Activated T-helper 17 cell treated with anti-CD3 and anti-CD28 coated beads, Interleukin-2, amount 50 U/mL, for 72 hours (primary cell): ENCODE measurements at regions not wholly inside any gene's neighbourhood (a gene's known extent, or its start where the extent isn't known, plus 50 kb on each side); places are given as distances from the start of the nearest gene placed in this dataset.

Source experiments
- ATAC-seq: fragments of 150-1000 bp; cut with Tn5 transposase; replicated peaks from 2 replicates; pipeline ENCODE4 v1.10.0; 2021; ENCODE audit warnings: mild to moderate bottlenecking, moderate library complexity
- H3K27ac Mint-ChIP-seq: one replicate; pipeline ENCODE4 v1.8.0; 2022; ENCODE audit warnings: mixed read lengths
- H3K27me3 Mint-ChIP-seq: one replicate; pipeline ENCODE4 v1.8.0; 2022; ENCODE audit warnings: mixed read lengths
- H3K36me3 Mint-ChIP-seq: one replicate; pipeline ENCODE4 v1.8.0; 2022; ENCODE audit warnings: low read depth, mild to moderate bottlenecking, mixed read lengths
- H3K4me1 Mint-ChIP-seq: one replicate; pipeline ENCODE4 v1.8.0; 2022; ENCODE audit warnings: mixed read lengths
- H3K4me3 Mint-ChIP-seq: one replicate; pipeline ENCODE4 v1.8.0; 2022; ENCODE audit warnings: mild to moderate bottlenecking, mixed read lengths
- H3K9me3 Mint-ChIP-seq: one replicate; pipeline ENCODE4 v1.8.0; 2022; ENCODE audit warnings: mixed read lengths

DNA sequence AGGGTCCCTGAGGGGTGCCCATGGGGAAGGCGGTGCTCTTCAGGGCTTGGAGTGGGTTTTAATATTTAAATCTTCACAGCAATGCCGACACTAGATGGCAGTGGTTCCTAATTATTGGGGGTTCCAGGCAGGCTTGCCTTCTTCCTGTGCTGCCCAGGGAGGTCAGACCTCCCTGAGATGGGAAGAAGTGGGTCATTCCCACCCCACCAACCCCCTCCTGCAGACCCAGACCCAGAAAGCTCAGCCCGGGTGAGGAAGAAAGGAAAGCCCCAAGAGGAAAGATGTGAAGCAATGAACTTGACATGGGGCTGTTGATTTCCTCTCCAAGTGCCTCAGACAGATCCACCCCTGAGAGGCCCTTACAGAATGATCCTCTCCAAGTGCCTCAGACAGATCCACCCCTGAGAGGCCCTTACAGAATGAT is 85.1 kb upstream of the LANCL2 start:
- peak overlapping the region; percentile 8 for H3K27ac Mint-ChIP-seq
- H3K4me3 Mint-ChIP-seq = no peak overlapping the region
- peaks cover 5% of the 10 kb centered on the region for H3K4me1 Mint-ChIP-seq
- H3K27me3 Mint-ChIP-seq = no peaks in the 10 kb centered on the region
- ATAC-seq = peak; percentile 81
- H3K36me3 Mint-ChIP-seq = no peaks in the 10 kb centered on the region
- H3K9me3 Mint-ChIP-seq = no peaks in the 10 kb centered on the region

DNA sequence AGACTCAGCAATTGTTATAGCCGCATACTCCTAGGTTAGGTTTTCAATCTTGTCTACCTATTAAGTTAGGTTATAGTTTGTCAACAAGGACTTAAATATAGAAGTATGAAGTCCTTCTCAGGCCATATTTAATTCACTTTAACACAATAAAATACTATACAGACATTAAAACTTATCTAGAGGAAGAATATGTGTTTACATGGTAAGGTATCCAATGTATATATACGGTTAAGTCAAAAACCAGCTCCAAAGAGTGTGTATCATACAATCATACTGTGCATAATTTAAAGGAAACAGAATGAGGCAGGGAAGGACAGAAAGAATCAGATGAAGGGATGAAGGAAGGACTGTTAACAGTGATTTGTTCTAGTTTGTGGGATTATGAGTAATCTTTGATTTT is 79.5 kb upstream of the LANCL2 start:
- Mint-ChIP-seq H3K4me3 (no peak overlapping the region), H3K27me3 (no peaks in the 10 kb centered on the region), H3K4me1 (no peaks in the 10 kb centered on the region), H3K27ac (no peak overlapping the region), H3K36me3 (no peaks in the 10 kb centered on the region), H3K9me3 (no peaks in the 10 kb centered on the region)
- ATAC-seq = no peak

DNA sequence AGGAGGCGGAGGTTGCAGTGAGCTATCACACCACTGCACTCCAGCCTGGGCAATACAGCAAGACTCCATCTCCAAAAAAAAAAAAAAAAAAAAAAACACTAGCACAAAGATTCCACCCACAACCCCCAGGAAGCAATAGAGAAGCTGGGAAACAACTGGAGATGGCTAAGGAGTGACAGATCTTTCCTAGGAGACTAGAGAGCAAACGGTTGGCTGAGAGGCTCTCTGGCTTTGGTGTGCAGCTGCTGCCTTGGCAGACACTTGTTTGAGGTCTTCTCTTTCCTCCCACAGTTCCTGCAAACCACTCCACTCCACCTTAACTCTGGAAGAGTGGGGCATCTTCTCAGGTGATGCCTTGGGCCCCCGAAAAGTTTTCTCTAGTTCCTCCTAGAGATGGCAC is 78.5 kb upstream of the LANCL2 start:
- Mint-ChIP-seq H3K4me3 (no peak overlapping the region), H3K27ac (no peak overlapping the region), H3K27me3 (no peaks in the 10 kb centered on the region), H3K9me3 (no peaks in the 10 kb centered on the region), H3K36me3 (no peaks in the 10 kb centered on the region), H3K4me1 (no peaks in the 10 kb centered on the region)
- no peak for ATAC-seq

DNA sequence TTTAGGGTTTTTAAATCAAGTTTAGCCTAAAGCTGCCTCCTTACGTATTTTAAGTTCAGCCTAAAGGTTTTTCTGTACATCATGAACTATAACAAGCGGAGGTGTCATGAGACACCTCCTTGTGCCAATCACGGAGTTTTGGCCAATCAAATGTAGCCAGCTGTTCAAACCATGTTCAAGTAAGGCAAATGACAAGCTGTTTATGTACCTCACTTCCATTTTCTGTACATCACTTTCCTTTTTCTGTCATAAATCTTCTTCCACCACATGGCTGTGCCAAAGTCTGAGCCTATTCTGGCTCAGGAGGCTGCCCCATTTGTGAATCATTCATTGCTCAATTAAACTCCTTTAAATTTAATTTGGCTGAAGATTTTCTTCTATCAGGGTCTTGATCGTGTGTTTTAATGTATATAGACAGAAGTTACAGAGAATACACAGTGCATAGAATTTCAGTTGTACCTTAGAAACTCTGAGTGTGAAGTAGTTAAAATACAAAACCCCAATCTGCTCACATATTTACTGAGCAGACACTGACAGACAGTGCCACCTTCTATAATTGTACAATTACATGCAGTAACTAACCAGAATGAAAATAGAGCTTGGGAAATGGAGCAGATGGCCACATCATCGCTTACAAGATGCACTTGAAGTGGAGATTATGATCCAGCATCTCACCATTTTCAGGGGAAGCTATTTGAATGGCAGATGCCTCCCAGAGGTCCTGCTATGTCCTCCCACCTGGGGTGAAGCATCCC is 76.9 kb upstream of the LANCL2 start:
- Mint-ChIP-seq H3K27ac (no peak overlapping the region), H3K4me3 (no peak overlapping the region), H3K9me3 (no peaks in the 10 kb centered on the region), H3K4me1 (no peaks in the 10 kb centered on the region), H3K36me3 (no peaks in the 10 kb centered on the region), H3K27me3 (peaks cover 6% of the 10 kb centered on the region)
- ATAC-seq = no peak

DNA sequence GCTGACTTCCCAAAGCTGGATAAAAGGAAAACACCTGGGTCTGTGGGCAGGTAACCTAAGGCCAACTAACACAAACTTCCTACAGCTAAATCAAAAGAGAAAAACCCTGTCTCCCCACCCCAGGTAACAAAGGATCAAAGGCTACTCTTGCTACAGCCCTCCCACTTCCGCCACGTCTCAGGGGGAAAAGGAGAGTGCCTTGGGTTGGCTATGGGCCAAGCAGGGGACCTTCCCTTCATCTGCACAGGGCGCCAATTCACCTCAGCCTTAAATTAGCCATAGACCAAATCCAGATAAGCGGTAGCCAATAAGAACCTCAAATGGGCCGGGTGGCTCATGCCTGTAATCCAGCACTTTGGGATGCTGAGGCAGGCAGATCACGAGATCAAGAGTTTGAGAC is 69.1 kb upstream of the LANCL2 start:
- ATAC-seq = no peak
- Mint-ChIP-seq H3K27me3 (peaks cover 17% of the 10 kb centered on the region), H3K36me3 (no peaks in the 10 kb centered on the region), H3K27ac (no peak overlapping the region), H3K4me1 (no peaks in the 10 kb centered on the region), H3K9me3 (no peaks in the 10 kb centered on the region), H3K4me3 (no peak overlapping the region)

DNA sequence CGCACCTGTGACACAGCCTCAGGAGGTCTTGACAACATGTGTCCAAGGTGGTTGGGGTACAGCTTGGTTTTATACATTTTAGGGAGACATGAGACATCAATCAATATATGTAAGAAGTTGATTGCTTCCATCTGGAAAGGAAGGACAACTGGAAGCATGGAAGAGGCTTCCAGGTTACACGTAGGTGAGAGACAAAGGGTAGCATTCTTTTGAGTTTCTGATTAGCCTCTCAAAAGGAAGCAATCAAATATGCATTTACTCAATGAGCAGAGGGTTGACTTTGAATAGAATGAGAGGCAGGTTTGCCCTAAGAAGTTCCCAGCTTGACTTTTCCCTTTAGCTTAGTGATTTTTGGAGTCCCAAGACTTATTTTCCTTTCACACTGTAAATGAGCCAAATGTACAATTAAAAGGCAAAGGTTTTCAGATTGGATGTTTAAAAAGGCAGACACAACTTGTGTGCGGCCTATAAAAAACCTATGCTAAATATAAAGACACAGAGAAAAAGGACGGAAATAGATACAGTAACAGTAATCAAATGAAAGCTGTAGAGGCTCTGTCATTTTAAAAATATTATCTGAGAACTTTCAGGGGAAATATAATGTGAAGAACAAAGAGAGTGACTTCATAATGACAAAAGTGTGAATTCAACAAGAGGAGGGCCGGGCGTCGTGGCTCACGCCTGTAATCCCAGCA is 65.7 kb upstream of the LANCL2 start:
- no peaks in the 10 kb centered on the region for H3K36me3 Mint-ChIP-seq
- peaks cover 19% of the 10 kb centered on the region for H3K27me3 Mint-ChIP-seq
- H3K4me1 Mint-ChIP-seq = no peaks in the 10 kb centered on the region
- ATAC-seq = no peak
- no peak overlapping the region for H3K27ac Mint-ChIP-seq
- H3K9me3 Mint-ChIP-seq = no peaks in the 10 kb centered on the region
- no peak overlapping the region for H3K4me3 Mint-ChIP-seq

DNA sequence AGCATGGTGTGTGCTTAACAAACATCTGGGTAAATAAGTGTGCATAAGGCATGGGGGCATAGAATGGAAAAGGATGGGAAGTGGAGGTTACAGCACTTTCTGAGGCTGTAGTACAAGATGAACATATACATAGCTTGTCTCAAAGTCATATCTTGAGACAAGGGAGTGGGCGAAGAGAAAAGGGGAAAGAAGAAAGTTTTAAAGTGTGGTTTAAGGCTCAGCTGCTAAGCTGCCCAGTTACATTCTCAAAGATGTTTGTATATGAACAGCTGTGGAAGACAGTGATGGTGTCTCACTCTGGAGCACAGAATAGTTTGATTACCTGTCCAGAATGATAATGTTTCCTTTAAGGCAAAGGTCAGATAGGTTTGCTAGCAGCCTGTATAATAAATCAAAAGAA is 61.9 kb upstream of the LANCL2 start:
- Mint-ChIP-seq H3K27ac (no peak overlapping the region), H3K4me3 (no peak overlapping the region), H3K36me3 (no peaks in the 10 kb centered on the region), H3K27me3 (peaks cover 19% of the 10 kb centered on the region), H3K4me1 (peaks cover under 1% of the 10 kb centered on the region), H3K9me3 (no peaks in the 10 kb centered on the region)
- ATAC-seq = no peak

DNA sequence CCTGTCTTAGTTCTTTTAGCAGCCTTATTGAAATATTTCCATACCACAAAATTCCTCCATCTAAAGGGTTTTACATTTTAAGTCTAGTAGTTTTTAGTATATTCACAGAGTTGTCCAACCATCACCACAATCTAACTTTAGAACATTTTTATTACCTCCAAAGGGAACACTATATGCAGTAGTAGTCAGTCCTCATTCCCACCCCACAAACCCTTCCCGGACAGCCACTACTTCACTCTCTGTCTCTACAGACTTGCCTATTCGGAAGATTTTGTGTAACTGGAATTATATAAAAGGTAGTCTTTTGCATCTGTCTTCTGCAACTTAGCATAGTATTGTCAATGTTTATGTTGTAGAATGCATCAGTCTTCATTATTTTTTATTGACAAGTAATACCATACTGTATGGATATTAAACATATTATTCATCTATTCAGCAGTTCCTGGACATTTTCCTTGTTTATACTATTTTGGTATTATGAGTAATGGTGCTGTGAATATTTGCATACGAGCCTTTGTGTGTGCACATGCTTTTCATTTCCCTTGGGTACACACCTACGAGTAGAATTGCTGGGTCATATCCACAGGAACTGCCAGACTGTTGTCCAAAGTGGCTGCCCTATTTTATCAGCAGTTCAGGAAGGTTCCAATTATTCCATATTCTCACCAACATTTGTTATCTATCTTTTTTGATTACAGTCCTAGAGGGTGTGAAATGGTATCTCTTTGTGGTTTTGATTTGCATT is 60.9 kb upstream of the LANCL2 start:
- Mint-ChIP-seq H3K27ac (no peak overlapping the region), H3K4me1 (peaks cover 11% of the 10 kb centered on the region), H3K27me3 (peaks cover 19% of the 10 kb centered on the region), H3K36me3 (peaks cover 5% of the 10 kb centered on the region), H3K4me3 (no peak overlapping the region), H3K9me3 (no peaks in the 10 kb centered on the region)
- no peak for ATAC-seq

DNA sequence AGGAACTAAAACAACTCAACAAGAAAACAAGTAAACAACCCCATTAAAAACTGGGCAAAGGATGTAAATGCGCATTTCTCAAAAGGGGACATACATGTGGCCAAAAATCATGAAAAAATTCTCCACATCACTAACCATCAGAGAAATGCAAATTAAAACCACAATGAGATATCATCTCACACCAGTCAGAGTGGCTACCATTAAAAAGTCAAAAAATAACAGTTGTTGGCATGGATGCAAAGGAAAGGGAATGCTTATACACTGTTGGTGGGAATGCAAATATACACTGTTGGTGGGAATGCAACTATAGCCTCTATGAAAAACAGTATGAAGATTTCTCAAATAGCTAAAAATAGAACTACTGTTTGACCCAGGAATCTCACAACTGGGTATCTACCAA is 60.0 kb upstream of the LANCL2 start:
- Mint-ChIP-seq H3K4me1 (peaks cover 20% of the 10 kb centered on the region), H3K27ac (no peak overlapping the region), H3K9me3 (no peaks in the 10 kb centered on the region), H3K4me3 (no peak overlapping the region), H3K36me3 (peaks cover 6% of the 10 kb centered on the region), H3K27me3 (peaks cover 18% of the 10 kb centered on the region)
- no peak for ATAC-seq

DNA sequence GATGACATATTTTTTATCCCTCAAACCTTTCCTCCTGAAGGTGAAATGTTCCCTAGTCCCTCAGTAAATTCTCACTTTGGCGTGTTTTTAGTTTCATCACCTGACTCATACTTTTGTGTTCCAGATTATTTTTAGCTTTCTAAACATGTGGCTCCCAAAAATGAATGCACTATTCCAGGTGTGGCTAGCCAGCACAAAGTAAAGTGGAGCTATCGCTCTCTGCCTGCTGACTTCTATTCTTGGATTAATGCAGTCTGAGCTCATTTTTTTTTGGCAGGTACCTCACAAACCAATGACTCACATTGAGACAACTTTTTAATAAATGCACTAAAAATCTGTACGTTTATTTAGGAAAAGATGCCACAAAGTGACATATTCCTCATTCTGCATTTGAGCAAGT is 58.8 kb upstream of the LANCL2 start:
- no peak overlapping the region for H3K4me3 Mint-ChIP-seq

DNA sequence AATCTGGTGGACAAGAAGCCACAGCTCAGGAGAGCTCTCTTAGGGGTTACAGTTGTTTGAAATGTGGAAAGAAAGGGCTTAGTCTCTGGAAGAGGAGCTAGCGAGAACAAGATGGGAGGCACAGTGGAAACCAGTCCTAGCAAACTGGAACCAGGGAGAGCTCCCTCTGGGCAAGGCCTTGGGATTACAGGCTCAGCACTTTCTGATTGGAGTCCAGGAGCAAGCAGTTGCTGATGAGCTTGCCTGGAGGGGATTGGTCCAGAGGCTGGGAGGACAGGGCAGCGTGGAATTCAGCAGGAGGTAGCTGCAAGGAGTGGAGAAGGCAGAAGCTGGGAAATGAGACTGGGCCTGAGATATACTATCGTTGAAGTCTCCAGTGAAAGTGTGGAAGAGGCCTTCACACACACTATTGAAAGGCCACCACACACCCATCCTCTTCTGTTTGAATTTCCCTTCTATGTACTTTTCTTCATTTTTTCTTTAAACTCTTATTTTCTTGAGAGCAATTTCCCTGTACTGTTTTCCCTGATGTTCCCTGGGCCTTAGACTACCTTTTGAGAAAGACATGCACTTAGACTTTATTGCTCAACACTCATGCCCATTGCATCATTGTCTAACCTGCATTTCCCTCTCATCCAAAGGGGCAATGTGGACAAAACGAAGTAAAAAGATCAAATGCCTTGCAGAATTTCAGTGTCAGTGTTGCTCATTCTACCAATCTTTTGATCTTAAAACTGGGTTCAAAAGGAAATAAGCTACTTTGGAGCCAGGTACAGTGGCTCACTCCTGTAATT is 57.8 kb upstream of the LANCL2 start:
- Mint-ChIP-seq H3K27me3 (peaks cover 10% of the 10 kb centered on the region), H3K36me3 (peaks cover 6% of the 10 kb centered on the region), H3K4me1 (peaks cover 24% of the 10 kb centered on the region), H3K9me3 (no peaks in the 10 kb centered on the region), H3K27ac (no peak overlapping the region), H3K4me3 (no peak overlapping the region)
- no peak for ATAC-seq

More for the DNA sequence above, 58.8 kb upstream of the LANCL2 start:
- no peak for ATAC-seq
- Mint-ChIP-seq H3K9me3 (no peaks in the 10 kb centered on the region), H3K27ac (no peak overlapping the region), H3K27me3 (peaks cover 12% of the 10 kb centered on the region), H3K4me1 (peaks cover 24% of the 10 kb centered on the region), H3K36me3 (peaks cover 6% of the 10 kb centered on the region)

DNA sequence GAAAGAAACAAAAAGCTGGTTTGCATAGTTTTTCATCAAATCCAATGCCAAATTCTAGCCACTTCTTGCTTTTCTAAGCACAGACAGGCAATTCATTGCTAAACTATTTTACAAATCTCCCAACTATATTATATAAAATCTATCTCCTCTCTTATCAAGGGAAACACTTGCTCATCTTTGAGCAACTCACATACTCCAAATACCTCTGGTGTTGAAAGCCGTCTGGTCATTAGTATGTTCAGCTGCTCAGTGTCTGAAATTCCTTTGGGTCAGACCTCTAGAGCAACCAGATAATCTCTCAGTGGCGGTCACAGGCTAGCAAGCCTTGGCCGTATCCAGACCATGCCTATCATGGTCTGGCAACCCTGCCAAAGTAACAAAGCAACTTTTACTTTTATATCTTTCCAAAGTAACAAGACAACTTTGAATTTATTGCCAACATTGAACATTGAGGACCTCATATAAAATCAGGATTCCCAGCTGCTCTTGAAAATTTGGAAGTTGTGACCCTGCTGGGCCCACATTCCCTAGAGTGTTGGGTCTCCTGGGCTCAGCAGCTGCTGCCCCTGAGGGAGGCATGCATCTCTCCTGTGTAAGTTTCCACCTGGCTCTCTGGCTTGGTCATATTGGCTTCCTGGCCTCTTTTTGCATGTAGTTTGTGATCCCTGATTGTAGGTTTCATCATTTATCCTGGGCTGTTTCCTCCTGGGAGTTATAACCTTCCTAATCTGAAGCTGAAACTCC is 56.8 kb upstream of the LANCL2 start:
- H3K27ac Mint-ChIP-seq = peak overlapping the region; percentile 91
- H3K4me1 Mint-ChIP-seq = peaks cover 24% of the 10 kb centered on the region
- H3K4me3 Mint-ChIP-seq = peak overlapping the region; percentile 55
- H3K36me3 Mint-ChIP-seq = peaks cover 6% of the 10 kb centered on the region
- peaks cover 9% of the 10 kb centered on the region for H3K27me3 Mint-ChIP-seq
- no peaks in the 10 kb centered on the region for H3K9me3 Mint-ChIP-seq
- ATAC-seq = peak; percentile 3

DNA sequence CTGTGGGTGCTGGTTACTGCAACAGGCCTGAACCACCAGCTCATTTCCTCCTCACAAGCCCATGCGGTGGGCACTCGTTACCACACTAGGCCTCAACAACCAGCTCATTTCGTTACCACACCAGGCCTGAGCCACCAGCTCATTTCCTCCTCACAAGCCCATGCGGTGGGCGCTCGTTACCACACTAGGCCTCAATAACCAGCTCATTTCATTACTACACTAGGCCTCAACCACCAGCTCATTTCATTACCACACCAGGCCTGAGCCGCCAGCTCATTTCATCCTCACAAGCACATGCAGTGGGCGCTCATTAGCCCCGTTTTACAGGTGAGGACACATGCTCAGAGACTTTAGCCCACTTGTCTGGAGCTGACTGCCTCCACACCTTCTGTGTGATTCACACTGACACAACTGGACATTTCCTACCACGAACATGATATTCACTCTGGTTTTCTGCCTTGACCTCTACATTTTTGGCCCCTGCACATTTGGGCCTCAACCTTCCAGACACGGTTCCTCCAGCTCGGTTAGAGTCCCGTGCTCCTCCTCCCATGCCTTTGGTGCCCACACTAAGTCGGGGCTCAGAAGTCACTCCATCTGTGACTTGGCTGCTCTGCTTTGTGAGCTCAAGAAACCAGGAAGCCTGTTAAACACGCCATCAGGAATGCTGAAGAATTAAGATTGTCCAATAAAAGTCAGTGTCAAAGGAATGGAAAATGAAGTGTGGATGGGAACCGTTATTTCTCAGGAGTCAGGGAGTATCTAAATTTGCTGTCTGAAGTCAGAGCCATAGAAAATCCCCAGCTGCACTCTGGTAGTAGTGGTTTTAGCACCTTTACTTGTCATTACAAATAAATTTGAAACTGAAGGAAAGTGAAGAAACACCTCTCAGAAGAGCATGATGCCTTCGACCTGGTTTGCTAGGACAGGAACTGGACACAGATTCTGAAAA is 55.8 kb upstream of the LANCL2 start:
- H3K4me1 Mint-ChIP-seq = peaks cover 24% of the 10 kb centered on the region
- H3K36me3 Mint-ChIP-seq = peaks cover 6% of the 10 kb centered on the region
- H3K27me3 Mint-ChIP-seq = peaks cover 4% of the 10 kb centered on the region
- H3K9me3 Mint-ChIP-seq = no peaks in the 10 kb centered on the region
- H3K4me3 Mint-ChIP-seq = peak overlapping the region; percentile 55
- peak overlapping the region; percentile 91 for H3K27ac Mint-ChIP-seq
- ATAC-seq = peak; percentile 89
